Stomach (tissue), 8 donors: ENCODE measurements at regions not wholly inside any gene's neighbourhood (a gene's known extent, or its start where the extent isn't known, plus 50 kb on each side); places are given as distances from the start of the nearest gene placed in this dataset.

ENCODE experiments used
- DNase-seq, 2 donors: peaks; one replicate each; pipeline versions ENCODE4 v3.0.0 to v3.0.0-alpha.2; 2013 to 2019
- H3K27ac ChIP-seq, 5 donors: fragments of 200-600 bp in 4 of 5; sonication (generic) in 4 of 5; one replicate each; pipeline ENCODE4 v1.5.1; 2013 to 2019; ENCODE audit warnings: mild to moderate bottlenecking in 1 of 5, moderate library complexity in 1 of 5
- H3K27me3 ChIP-seq, 3 donors: fragments of 200-600 bp; sonication (generic); one replicate each; pipeline ENCODE4 v1.5.1; 2017 to 2019; ENCODE audit warnings: mixed run types in 1 of 3
- H3K36me3 ChIP-seq, 4 donors: fragments of 200-600 bp; sonication (generic); 1 replicate in 3 of 4; 2 replicates in 1 of 4; pipeline ENCODE4 v1.5.1; 2016 to 2019
- H3K4me1 ChIP-seq, 4 donors: fragments of 200-600 bp; sonication (generic); one replicate each; pipeline ENCODE4 v1.5.1; 2016 to 2019
- H3K4me3 ChIP-seq, 4 donors: fragments of 200-600 bp; sonication (generic) in 3 of 4; one replicate each; pipeline ENCODE4 v1.5.1; 2016 to 2019; ENCODE audit warnings: mild to moderate bottlenecking in 1 of 4
- H3K9me3 ChIP-seq, 4 donors: fragments of 200-600 bp; sonication (generic); one replicate each; pipeline ENCODE4 v1.5.1; 2016 to 2019
- CTCF ChIP-seq, 7 experiments: fragments of 450-650 bp in 4 of 7; fragments of 200-600 bp in 3 of 7; sonication (generic) in 3 of 7; IDR thresholded peaks; one replicate each; pipeline ENCODE4 v1.5.1; 2016 to 2019; ENCODE audit warnings: antibody characterized with exemption in 7 of 7, control low read depth in 2 of 7, mild to moderate bottlenecking in 1 of 7
- EP300 ChIP-seq: sonication (generic); formaldehyde crosslinking; IDR thresholded peaks from one replicate; pipeline ENCODE4 v1.6.1; 2017; ENCODE audit warnings: antibody characterized with exemption
- POLR2A ChIP-seq, 4 donors: fragments of 450-650 bp; IDR thresholded peaks; one replicate each; pipeline ENCODE4 v1.6.1; 2016; ENCODE audit warnings: antibody characterized with exemption in 4 of 4, control low read depth in 2 of 4, mild to moderate bottlenecking in 1 of 4, moderate library complexity in 1 of 4
- POLR2AphosphoS5 ChIP-seq, 3 donors: sonication (generic); formaldehyde crosslinking; IDR thresholded peaks; one replicate each; pipeline ENCODE4 v1.6.1; 2016; ENCODE audit warnings: antibody characterized with exemption in 3 of 3
- WGBS, 5 donors: extraction: QIAGEN DNeasy Blood & Tissue Kit in 3 of 5; methylation state at CpG; one replicate each; pipeline versions ENCODE4 v1.1.5 to v1.1.7; 2013 to 2018; 5-methylcytosine and 5-hydroxymethylcytosine counted together
- intact Hi-C: fragments of 100-400 bp; cut with DNase I; formaldehyde crosslinking; loops from one replicate; pipeline ENCODE4 v1.15.1; 2023; ENCODE audit warnings: low total_unique reads
- donor health status: healthy with polysubstance abuse.
- donor health status: Bipolar disorder and iron deficiency.
- donor health status: healthy.

- intact Hi-C loops: no loop called here
- H3K9me3 ChIP-seq: no peaks in the 10 kb centered on the region
These were observed 250.9 kb downstream of the GPD2 start for GRCh38 chr2:156687126-156687525.

GRCh38 chr2:156687715-156688114 is 251.5 kb downstream of the GPD2 start:
- intact Hi-C loops: no loop called here
- WGBS, 5 donors: 93 to 100% (median 98%) methylated on average over 1 of the region's 1 CpG
- Histone ChIP-seq H3K4me1 (no peaks in the 10 kb centered on the region), H3K27ac (no peak overlapping the region), H3K36me3 (no peaks in the 10 kb centered on the region), H3K27me3 (no peaks in the 10 kb centered on the region), H3K9me3 (no peaks in the 10 kb centered on the region), H3K4me3 (no peak overlapping the region)
- no peak for DNase-seq
- TF ChIP-seq CTCF (IDR thresholded peaks at IDR 0.05): no peak
- TF ChIP-seq EP300: no peak
- TF ChIP-seq POLR2AphosphoS5 (IDR thresholded peaks at IDR 0.05): no peak
- no peak for TF ChIP-seq POLR2A (IDR thresholded peaks at IDR 0.05)

More at GRCh38 chr2:156687126-156687525, 250.9 kb downstream of the GPD2 start:
- Histone ChIP-seq H3K4me1 (no peaks in the 10 kb centered on the region), H3K4me3 (no peak overlapping the region), H3K27me3 (no peaks in the 10 kb centered on the region), H3K27ac (no peak overlapping the region), H3K36me3 (no peaks in the 10 kb centered on the region)
- TF ChIP-seq POLR2AphosphoS5 (IDR thresholded peaks at IDR 0.05): no peak
- TF ChIP-seq EP300: no peak
- no peak for TF ChIP-seq POLR2A (IDR thresholded peaks at IDR 0.05)
- no peak for TF ChIP-seq CTCF (IDR thresholded peaks at IDR 0.05)
- no peak for DNase-seq

- Histone ChIP-seq H3K27ac (no peak overlapping the region), H3K27me3 (no peaks in the 10 kb centered on the region), H3K36me3 (no peaks in the 10 kb centered on the region), H3K4me3 (no peak overlapping the region), H3K9me3 (no peaks in the 10 kb centered on the region), H3K4me1 (no peaks in the 10 kb centered on the region)
- TF ChIP-seq CTCF (IDR thresholded peaks at IDR 0.05): no peak
- no peak for TF ChIP-seq POLR2A (IDR thresholded peaks at IDR 0.05)
- no peak for TF ChIP-seq POLR2AphosphoS5 (IDR thresholded peaks at IDR 0.05)
- TF ChIP-seq EP300: no peak
- intact Hi-C loops: no loop called here
- no peak for DNase-seq
- 68 to 89% (median 76%) methylated on average over 1 of the region's 1 CpG for WGBS, 5 donors
These were observed 253.8 kb downstream of the GPD2 start for GRCh38 chr2:156689939-156690338.

- 60 to 76% (median 67%) methylated on average over 1 of the region's 1 CpG for WGBS, 5 donors
These were observed 254.8 kb downstream of the GPD2 start for GRCh38 chr2:156691014-156691413.

More at GRCh38 chr2:156691014-156691413, 254.8 kb downstream of the GPD2 start:
- no peaks in the 10 kb centered on the region for H3K36me3 ChIP-seq
- H3K27me3 ChIP-seq: no peaks in the 10 kb centered on the region
- TF ChIP-seq POLR2A (IDR thresholded peaks at IDR 0.05) (no peak), CTCF (IDR thresholded peaks at IDR 0.05) (no peak), POLR2AphosphoS5 (IDR thresholded peaks at IDR 0.05) (no peak), EP300 (no peak)
- DNase-seq: no peak
- H3K27ac ChIP-seq: no peak overlapping the region
- intact Hi-C loops: no loop called here
- no peak overlapping the region for H3K4me3 ChIP-seq
- no peaks in the 10 kb centered on the region for H3K9me3 ChIP-seq
- H3K4me1 ChIP-seq: no peaks in the 10 kb centered on the region
